ENCODE measurements at regions not wholly inside any gene's neighbourhood (a gene's known extent, or its start where the extent isn't known, plus 50 kb on each side); places are given as distances from the start of the nearest gene placed in this dataset.

DNA sequence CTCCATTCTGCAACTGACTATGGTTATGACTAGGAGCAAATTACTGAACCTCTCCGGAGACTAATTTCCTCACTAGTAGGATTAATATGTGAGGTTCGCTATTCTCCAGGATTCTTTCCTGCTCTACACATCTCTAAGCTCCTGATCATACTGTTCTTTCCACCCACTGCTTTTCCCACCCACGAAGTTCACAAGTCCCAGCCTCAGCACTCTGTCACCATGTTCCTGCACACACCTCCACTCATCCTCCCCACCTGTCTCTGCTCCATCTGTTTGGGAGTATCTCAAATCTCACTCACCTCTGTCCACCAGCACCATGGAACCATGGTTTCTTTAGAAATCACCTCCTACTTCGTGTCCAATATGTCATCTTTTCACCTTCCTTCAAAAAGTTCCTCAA is 185.3 kb downstream of the LRATD1 start:
- no peak for TF ChIP-seq CTCF (conservative IDR thresholded peaks at IDR 0.05)
- no peak for TF ChIP-seq ZFX (IDR thresholded peaks at IDR 0.05)

Measured in C4-2B (cell line).